ENCODE measurements at regions not wholly inside any gene's neighbourhood (a gene's known extent, or its start where the extent isn't known, plus 50 kb on each side); places are given as distances from the start of the nearest gene placed in this dataset.
"Not testable (repeated sequence)": the region's sequence is repeated elsewhere in the genome, so short reads cannot be mapped to it uniquely, and the experiment has no call there.

GRCh38 chr17:15847447-15848229 lies 97.3 kb upstream of the ADORA2B start:
- H3K27ac Mint-ChIP-seq; H3K4me1 Mint-ChIP-seq; DNase-seq; H3K9me3 Mint-ChIP-seq; POLR2A ChIA-PET; CTCF ChIA-PET; H3K27me3 Mint-ChIP-seq; H3K4me3 Mint-ChIP-seq; H3K36me3 Mint-ChIP-seq (ENCODE audit: low read depth): not testable (repeated sequence)

GRCh38 chr17:15849054-15849453 lies 95.9 kb upstream of the ADORA2B start:
- H3K4me1 Mint-ChIP-seq; H3K36me3 Mint-ChIP-seq (ENCODE audit: low read depth); CTCF ChIA-PET; H3K27ac Mint-ChIP-seq; H3K4me3 Mint-ChIP-seq; H3K9me3 Mint-ChIP-seq; H3K27me3 Mint-ChIP-seq; POLR2A ChIA-PET: not testable (repeated sequence)
- DNase-seq = peak; percentile 66

- POLR2A ChIA-PET; DNase-seq; H3K36me3 Mint-ChIP-seq (ENCODE audit: low read depth); H3K4me1 Mint-ChIP-seq; H3K4me3 Mint-ChIP-seq; H3K27ac Mint-ChIP-seq; CTCF ChIA-PET; H3K27me3 Mint-ChIP-seq; H3K9me3 Mint-ChIP-seq: not testable (repeated sequence)
Observed at GRCh38 chr17:15850071-15850470, 94.9 kb upstream of the ADORA2B start.

- POLR2A ChIA-PET, H3K9me3 Mint-ChIP-seq: not testable (repeated sequence)
- CTCF ChIA-PET = interaction anchor here (0.7 kb wide), 1 partner anchor 94 kb away, joined by 3 read pairs; the partner anchor contains the start of gene ADORA2B
Observed at GRCh38 chr17:15850687-15851086, 94.2 kb upstream of the ADORA2B start.

GRCh38 chr17:15852863-15853262 lies 92.1 kb upstream of the ADORA2B start:
- H3K27me3 Mint-ChIP-seq; H3K36me3 Mint-ChIP-seq (ENCODE audit: low read depth); H3K4me1 Mint-ChIP-seq; H3K27ac Mint-ChIP-seq; POLR2A ChIA-PET; H3K9me3 Mint-ChIP-seq; CTCF ChIA-PET; H3K4me3 Mint-ChIP-seq; DNase-seq: not testable (repeated sequence)

More at GRCh38 chr17:15850687-15851086, 94.2 kb upstream of the ADORA2B start:
- H3K27me3 Mint-ChIP-seq; H3K36me3 Mint-ChIP-seq (ENCODE audit: low read depth); H3K27ac Mint-ChIP-seq; H3K4me3 Mint-ChIP-seq; H3K4me1 Mint-ChIP-seq; DNase-seq: not testable (repeated sequence)

GRCh38 chr17:15856191-15856590 lies 88.7 kb upstream of the ADORA2B start:
- H3K27me3 Mint-ChIP-seq; H3K4me3 Mint-ChIP-seq; CTCF ChIA-PET; DNase-seq; H3K4me1 Mint-ChIP-seq; POLR2A ChIA-PET; H3K9me3 Mint-ChIP-seq; H3K36me3 Mint-ChIP-seq (ENCODE audit: low read depth); H3K27ac Mint-ChIP-seq: not testable (repeated sequence)

GRCh38 chr17:15856745-15857144 lies 88.2 kb upstream of the ADORA2B start:
- H3K27me3 Mint-ChIP-seq; H3K36me3 Mint-ChIP-seq (ENCODE audit: low read depth); H3K9me3 Mint-ChIP-seq; H3K4me1 Mint-ChIP-seq; POLR2A ChIA-PET; DNase-seq; CTCF ChIA-PET; H3K4me3 Mint-ChIP-seq; H3K27ac Mint-ChIP-seq: not testable (repeated sequence)

- H3K4me3 Mint-ChIP-seq, POLR2A ChIA-PET, H3K27ac Mint-ChIP-seq: not testable (repeated sequence)
Observed at GRCh38 chr17:15858082-15858481, 86.8 kb upstream of the ADORA2B start.

GRCh38 chr17:15860774-15861173 lies 84.2 kb upstream of the ADORA2B start:
- H3K4me3 Mint-ChIP-seq; H3K9me3 Mint-ChIP-seq; H3K4me1 Mint-ChIP-seq; H3K27me3 Mint-ChIP-seq; H3K27ac Mint-ChIP-seq; CTCF ChIA-PET; H3K36me3 Mint-ChIP-seq (ENCODE audit: low read depth); DNase-seq; POLR2A ChIA-PET: not testable (repeated sequence)

More at GRCh38 chr17:15858082-15858481, 86.8 kb upstream of the ADORA2B start:
- CTCF ChIA-PET; H3K36me3 Mint-ChIP-seq (ENCODE audit: low read depth); DNase-seq; H3K27me3 Mint-ChIP-seq; H3K4me1 Mint-ChIP-seq; H3K9me3 Mint-ChIP-seq: not testable (repeated sequence)

GRCh38 chr17:15864061-15864460 lies 80.9 kb upstream of the ADORA2B start:
- H3K9me3 Mint-ChIP-seq; DNase-seq; POLR2A ChIA-PET; H3K27ac Mint-ChIP-seq; CTCF ChIA-PET; H3K4me3 Mint-ChIP-seq; H3K27me3 Mint-ChIP-seq; H3K36me3 Mint-ChIP-seq (ENCODE audit: low read depth); H3K4me1 Mint-ChIP-seq: not testable (repeated sequence)

GRCh38 chr17:15864472-15864871 lies 80.5 kb upstream of the ADORA2B start:
- POLR2A ChIA-PET; H3K4me1 Mint-ChIP-seq; H3K36me3 Mint-ChIP-seq (ENCODE audit: low read depth); CTCF ChIA-PET; H3K9me3 Mint-ChIP-seq; DNase-seq; H3K27ac Mint-ChIP-seq; H3K27me3 Mint-ChIP-seq; H3K4me3 Mint-ChIP-seq: not testable (repeated sequence)

- not testable (repeated sequence) for H3K9me3 Mint-ChIP-seq, H3K27me3 Mint-ChIP-seq, H3K4me1 Mint-ChIP-seq
Observed at GRCh38 chr17:15866015-15866414, 78.9 kb upstream of the ADORA2B start.

GRCh38 chr17:15867331-15867730 lies 77.6 kb upstream of the ADORA2B start:
- H3K4me1 Mint-ChIP-seq; CTCF ChIA-PET; H3K27me3 Mint-ChIP-seq; H3K36me3 Mint-ChIP-seq (ENCODE audit: low read depth); DNase-seq; H3K9me3 Mint-ChIP-seq; H3K27ac Mint-ChIP-seq; POLR2A ChIA-PET; H3K4me3 Mint-ChIP-seq: not testable (repeated sequence)

More at GRCh38 chr17:15866015-15866414, 78.9 kb upstream of the ADORA2B start:
- DNase-seq; POLR2A ChIA-PET; CTCF ChIA-PET; H3K36me3 Mint-ChIP-seq (ENCODE audit: low read depth); H3K27ac Mint-ChIP-seq; H3K4me3 Mint-ChIP-seq: not testable (repeated sequence)

- H3K36me3 Mint-ChIP-seq (ENCODE audit: low read depth); DNase-seq; CTCF ChIA-PET; H3K27ac Mint-ChIP-seq; H3K9me3 Mint-ChIP-seq; H3K4me3 Mint-ChIP-seq; POLR2A ChIA-PET; H3K4me1 Mint-ChIP-seq: not testable (repeated sequence)
- peaks cover 11% of the 10 kb centered on the region for H3K27me3 Mint-ChIP-seq
Observed at GRCh38 chr17:15869868-15870267, 75.1 kb upstream of the ADORA2B start.
